ELR (cell line): ENCODE measurements at regions not wholly inside any gene's neighbourhood (a gene's known extent, or its start where the extent isn't known, plus 50 kb on each side); places are given as distances from the start of the nearest gene placed in this dataset.

Experiments used
- DNase-seq: peaks from one replicate; pipeline ENCODE4 v3.0.0-alpha.2; 2015; ENCODE audit warnings: low read depth

- DNase-seq = no peak
Measured at GRCh38 chr11:23679041-23679440, 817.8 kb upstream of the LUZP2 start.

GRCh38 chr11:23679981-23680380, 816.9 kb upstream of the LUZP2 start:
- DNase-seq = no peak

GRCh38 chr11:23680488-23681230, 816.2 kb upstream of the LUZP2 start:
- DNase-seq = no peak

- DNase-seq = no peak
Measured at GRCh38 chr11:23684701-23685100, 812.2 kb upstream of the LUZP2 start.

- no peak for DNase-seq
Measured at GRCh38 chr11:23687991-23688390, 808.9 kb upstream of the LUZP2 start.

- DNase-seq = no peak
Measured at GRCh38 chr11:23688411-23688810, 808.4 kb upstream of the LUZP2 start.

- peak; percentile 80 for DNase-seq
Measured at GRCh38 chr11:23688835-23689234, 808.0 kb upstream of the LUZP2 start.

- DNase-seq = no peak
Measured at GRCh38 chr11:23696688-23697415, 800.0 kb upstream of the LUZP2 start.

GRCh38 chr11:23704183-23704582, 792.7 kb upstream of the LUZP2 start:
- DNase-seq = no peak

GRCh38 chr11:23711981-23712380, 784.9 kb upstream of the LUZP2 start:
- DNase-seq = peak; percentile 14

GRCh38 chr11:23719016-23719415, 777.8 kb upstream of the LUZP2 start:
- no peak for DNase-seq

GRCh38 chr11:23723861-23724260, 773.0 kb upstream of the LUZP2 start:
- peak; percentile 53 for DNase-seq

GRCh38 chr11:23725752-23726151, 771.1 kb upstream of the LUZP2 start:
- peak; percentile 15 for DNase-seq

- no peak for DNase-seq
Measured at GRCh38 chr11:23727387-23727786, 769.5 kb upstream of the LUZP2 start.

- DNase-seq = peak; percentile 63
Measured at GRCh38 chr11:23727794-23728193, 769.1 kb upstream of the LUZP2 start.

GRCh38 chr11:23729088-23729487, 767.8 kb upstream of the LUZP2 start:
- no peak for DNase-seq

GRCh38 chr11:23730307-23730998, 766.4 kb upstream of the LUZP2 start:
- no peak for DNase-seq

GRCh38 chr11:23732026-23732425, 764.8 kb upstream of the LUZP2 start:
- DNase-seq = peak; percentile 47

- no peak for DNase-seq
Measured at GRCh38 chr11:23746896-23747295, 750.0 kb upstream of the LUZP2 start.

- DNase-seq = no peak
Measured at GRCh38 chr11:23749762-23750430, 747.0 kb upstream of the LUZP2 start.

GRCh38 chr11:23751280-23751679, 745.6 kb upstream of the LUZP2 start:
- DNase-seq = no peak

- no peak for DNase-seq
Measured at GRCh38 chr11:23755076-23755475, 741.8 kb upstream of the LUZP2 start.
